OCI-LY3 (cell line): ENCODE measurements at regions not wholly inside any gene's neighbourhood (a gene's known extent, or its start where the extent isn't known, plus 50 kb on each side); places are given as distances from the start of the nearest gene placed in this dataset.
"Not testable (repeated sequence)": the region's sequence is repeated elsewhere in the genome, so short reads cannot be mapped to it uniquely, and the experiment has no call there.

Experiments used
- H2AFZ ChIP-seq: fragments of 200-600, 300-600 bp; shearing (Covaris generic); 2 replicates; pipeline ENCODE4 v1.6.0; 2014; ENCODE audit warnings: antibody characterized with exemption, low read depth, low read length
- H3K27ac ChIP-seq: fragments of 200-600, 300-600 bp; sonication (generic); 2 replicates; pipeline ENCODE4 v1.5.1; 2014; ENCODE audit warnings: mild to moderate bottlenecking, low read length, moderate library complexity, mixed read lengths
- H3K27me3 ChIP-seq: fragments of 200-600, 300-600 bp; sonication (generic); 2 replicates; pipeline ENCODE4 v1.6.1; 2014; ENCODE audit warnings: low read depth, low read length, mixed read lengths
- H3K36me3 ChIP-seq: fragments of 200-600, 300-600 bp; sonication (generic); replicated peaks from 2 replicates; pipeline ENCODE3; 2014; ENCODE audit warnings: low read depth, low read length, mixed read lengths
- H3K4me1 ChIP-seq: fragments of 300-600, 200-600 bp; sonication (generic); 2 replicates; pipeline ENCODE4 v1.6.1; 2014; ENCODE audit warnings: low read length, mixed read lengths
- H3K4me2 ChIP-seq: fragments of 200-600, 300-600 bp; sonication (generic); 2 replicates; pipeline ENCODE4 v1.6.1; 2014; ENCODE audit warnings: low read length, mixed read lengths
- H3K4me3 ChIP-seq: fragments of 300-600, 200-600 bp; sonication (generic); 2 replicates; pipeline ENCODE4 v1.5.1; 2014; ENCODE audit warnings: antibody characterized with exemption, mild to moderate bottlenecking, low read length, moderate library complexity
- H3K79me2 ChIP-seq: fragments of 300-600, 200-600 bp; shearing (Covaris generic); 2 replicates; pipeline ENCODE4 v1.6.1; 2014; ENCODE audit warnings: mild to moderate bottlenecking, low read length, mixed read lengths
- H3K9ac ChIP-seq: fragments of 300-600, 200-600 bp; shearing (Covaris generic); 2 replicates; pipeline ENCODE4 v1.6.0; 2014; ENCODE audit warnings: mild to moderate bottlenecking, low read length, moderate library complexity
- H3K9me3 ChIP-seq: fragments of 200-600, 300-600 bp; shearing (Covaris generic); 2 replicates; pipeline ENCODE4 v1.6.1; 2014; ENCODE audit warnings: low read length, mixed read lengths; ENCODE audit not compliant: insufficient read depth
- H4K20me1 ChIP-seq: fragments of 200-600, 300-600 bp; sonication (generic); 2 replicates; pipeline ENCODE4 v1.6.1; 2016; ENCODE audit warnings: low read length, mixed read lengths; ENCODE audit not compliant: insufficient read depth
- CTCF ChIP-seq: fragments of 200-600, 300-600 bp; sonication (generic); IDR thresholded peaks from 2 replicates; pipeline ENCODE4 v1.5.1; 2014; ENCODE audit warnings: antibody characterized with exemption, low read length, low read depth
- EZH2phosphoT487 ChIP-seq: fragments of 200-600 bp; shearing (Covaris generic); IDR thresholded peaks from 2 replicates; pipeline ENCODE4 v1.6.1; 2018; ENCODE audit warnings: antibody characterized with exemption, mixed run types, low read depth

GRCh38 chr9:38489057-38489456 lies 64.8 kb upstream of the IGFBPL1 start:
- H4K20me1 ChIP-seq: no peaks in the 10 kb centered on the region
- H3K27ac ChIP-seq: no peak overlapping the region
- H3K4me3 ChIP-seq: no peak overlapping the region
- no peaks in the 10 kb centered on the region for H3K4me1 ChIP-seq
- H3K27me3 ChIP-seq: no peaks in the 10 kb centered on the region
- no peaks in the 10 kb centered on the region for H3K79me2 ChIP-seq
- H3K36me3 ChIP-seq: no peaks in the 10 kb centered on the region
- H2AFZ ChIP-seq: no peak overlapping the region
- TF ChIP-seq CTCF (no peak), EZH2phosphoT487 (no peak)
- no peak overlapping the region for H3K9ac ChIP-seq
- no peak overlapping the region for H3K4me2 ChIP-seq
- no peaks in the 10 kb centered on the region for H3K9me3 ChIP-seq

- Histone ChIP-seq H3K4me1 (no peaks in the 10 kb centered on the region), H3K27ac (no peak overlapping the region), H3K79me2 (no peaks in the 10 kb centered on the region), H3K27me3 (no peaks in the 10 kb centered on the region), H3K9me3 (no peaks in the 10 kb centered on the region), H3K4me2 (no peak overlapping the region), H3K4me3 (no peak overlapping the region), H3K9ac (no peak overlapping the region), H4K20me1 (no peaks in the 10 kb centered on the region), H3K36me3 (no peaks in the 10 kb centered on the region), H2AFZ (no peak overlapping the region)
- no peak for TF ChIP-seq EZH2phosphoT487
- no peak for TF ChIP-seq CTCF
Measured at GRCh38 chr9:38488156-38488698, 64.0 kb upstream of the IGFBPL1 start.

GRCh38 chr9:38487418-38488155 lies 63.3 kb upstream of the IGFBPL1 start:
- H3K27ac ChIP-seq, H3K36me3 ChIP-seq, H4K20me1 ChIP-seq, H3K9ac ChIP-seq, H3K9me3 ChIP-seq, H3K4me3 ChIP-seq, H2AFZ ChIP-seq, H3K4me1 ChIP-seq, H3K79me2 ChIP-seq, H3K27me3 ChIP-seq, H3K4me2 ChIP-seq: not testable (repeated sequence)

GRCh38 chr9:38486837-38487236 lies 62.6 kb upstream of the IGFBPL1 start:
- H3K4me2 ChIP-seq: no peak overlapping the region
- H3K9ac ChIP-seq: no peak overlapping the region
- no peak overlapping the region for H2AFZ ChIP-seq
- H3K9me3 ChIP-seq: no peaks in the 10 kb centered on the region
- no peak for TF ChIP-seq CTCF
- TF ChIP-seq EZH2phosphoT487: no peak
- no peaks in the 10 kb centered on the region for H3K4me1 ChIP-seq
- H4K20me1 ChIP-seq: no peaks in the 10 kb centered on the region
- no peaks in the 10 kb centered on the region for H3K27me3 ChIP-seq
- H3K36me3 ChIP-seq: no peaks in the 10 kb centered on the region
- no peak overlapping the region for H3K27ac ChIP-seq
- H3K79me2 ChIP-seq: no peaks in the 10 kb centered on the region
- no peak overlapping the region for H3K4me3 ChIP-seq
